Inflammatory macrophage (primary cell): ENCODE measurements at regions not wholly inside any gene's neighbourhood (a gene's known extent, or its start where the extent isn't known, plus 50 kb on each side); places are given as distances from the start of the nearest gene placed in this dataset.

Experiments used
- DNase-seq, 2 donors: peaks; one replicate each; pipeline ENCODE4 v3.0.0-alpha.2; 2020 to 2022

DNA sequence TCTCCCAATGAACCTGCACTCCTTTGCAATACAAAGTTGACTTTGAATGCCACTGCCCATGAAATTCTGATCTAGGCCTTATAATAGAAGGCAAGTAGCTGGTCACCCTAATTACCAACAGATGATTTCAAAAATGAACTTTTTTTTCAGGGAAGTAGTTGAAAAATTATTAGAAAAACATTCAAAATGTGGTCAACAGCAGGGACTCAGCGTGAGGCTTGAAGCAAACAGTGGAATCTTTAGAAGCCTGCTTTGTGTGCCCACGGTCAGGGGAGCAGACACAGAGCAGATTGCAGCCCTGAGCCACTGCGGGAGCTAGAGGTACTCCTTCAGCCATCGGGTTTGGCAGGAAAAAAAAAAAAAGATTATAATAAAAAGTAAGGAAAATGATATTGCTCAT is 87.1 kb upstream of the HEY2 start:
- no peak for DNase-seq

DNA sequence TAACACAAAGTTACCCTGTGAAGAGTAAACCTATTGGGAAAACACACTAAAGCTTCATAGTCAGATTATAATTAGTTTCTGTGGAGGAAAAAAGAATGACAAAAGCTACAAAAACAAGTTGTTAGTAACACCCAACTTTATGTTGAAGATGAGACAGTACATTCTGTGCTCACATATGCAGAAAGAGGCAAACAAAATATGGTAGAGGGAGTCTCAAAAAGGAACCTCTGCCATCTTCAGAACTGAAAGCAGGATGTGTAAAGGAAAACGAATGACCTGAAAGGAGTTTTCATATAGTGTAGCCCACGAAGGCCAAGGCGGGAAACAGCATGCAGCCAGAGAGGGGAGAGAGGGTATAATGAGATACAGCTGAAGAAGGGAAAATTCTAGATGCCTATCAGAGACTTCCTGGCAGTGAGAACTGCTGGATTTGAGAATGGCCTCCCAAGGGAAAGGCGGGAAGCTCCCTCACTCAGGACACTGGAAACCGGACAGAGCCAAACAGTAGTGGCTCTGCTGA is 84.1 kb upstream of the HEY2 start:
- no peak for DNase-seq

DNA sequence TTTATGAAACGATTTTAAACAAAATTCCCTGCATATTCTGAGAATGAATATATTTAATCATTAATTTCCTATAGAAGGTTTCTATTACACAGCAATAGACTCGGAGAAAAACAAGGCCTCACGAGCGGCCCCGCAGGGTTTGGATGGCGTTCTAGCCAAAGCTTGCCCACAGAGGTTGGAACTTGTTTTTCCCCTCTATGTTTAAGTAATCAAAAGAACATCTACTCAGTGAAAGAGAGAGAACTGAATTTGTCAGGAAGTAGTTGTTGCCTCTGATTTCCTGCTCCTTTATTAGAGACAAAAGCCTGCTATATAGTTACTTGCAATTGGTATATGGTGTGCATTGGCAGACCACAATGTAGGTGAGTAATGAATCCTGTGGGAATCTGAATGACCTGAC is 82.1 kb upstream of the HEY2 start:
- DNase-seq: no peak

DNA sequence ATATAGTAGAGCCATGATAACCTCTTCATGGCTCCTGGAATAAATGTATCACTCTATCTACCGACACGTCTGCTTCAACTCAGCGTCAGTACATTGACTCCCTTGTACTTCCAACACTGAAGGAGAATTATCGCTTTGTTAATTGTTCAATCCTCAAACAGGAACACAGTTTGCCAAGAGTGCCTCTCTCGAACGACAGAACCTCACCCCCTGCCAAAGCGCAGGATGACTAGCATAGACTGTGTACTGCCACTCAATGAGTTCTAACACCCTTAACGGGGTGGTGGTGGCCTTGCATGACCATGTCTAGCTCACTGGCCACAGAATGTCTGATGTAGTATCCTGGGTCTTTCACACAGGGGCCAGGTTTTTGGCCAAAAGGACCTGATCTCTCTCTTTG is 81.4 kb upstream of the HEY2 start:
- DNase-seq: no peak

DNA sequence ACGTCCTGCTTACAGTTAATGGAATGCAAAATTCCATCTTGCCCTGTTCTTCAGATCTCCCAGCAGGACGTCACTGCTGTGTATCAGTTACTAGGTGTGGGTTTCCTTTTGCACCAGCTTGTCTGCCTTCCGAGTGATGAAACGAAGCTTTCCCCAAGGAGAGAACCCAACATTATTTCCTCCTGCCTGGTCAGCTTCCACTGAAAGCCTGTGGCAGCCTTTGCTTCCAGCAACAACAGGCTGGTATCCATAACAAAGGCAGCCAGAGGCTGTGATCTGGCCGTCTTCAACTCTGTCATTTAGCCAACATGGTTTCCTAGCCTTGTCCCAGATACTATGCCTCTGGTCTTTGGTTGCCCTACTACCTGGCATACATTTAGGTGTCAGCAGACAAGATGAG is 78.9 kb upstream of the HEY2 start:
- DNase-seq: no peak

DNA sequence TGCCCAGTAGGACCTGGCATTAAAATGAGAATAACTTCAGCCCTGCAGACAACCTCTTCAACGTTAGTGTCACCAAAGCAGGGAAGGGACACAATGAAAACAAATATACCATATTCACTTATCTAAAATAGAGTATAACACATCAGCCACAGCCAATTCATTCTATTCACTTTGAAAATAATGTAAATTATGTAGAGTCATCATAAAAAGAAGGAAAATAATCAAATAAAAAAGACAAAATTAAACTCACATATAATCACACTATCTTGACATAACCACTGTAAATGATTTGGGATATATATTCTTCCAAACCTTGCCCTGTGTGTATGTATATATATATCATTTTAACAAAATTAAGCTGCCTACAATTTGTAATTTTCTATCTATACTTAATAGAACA is 78.1 kb upstream of the HEY2 start:
- no peak for DNase-seq

DNA sequence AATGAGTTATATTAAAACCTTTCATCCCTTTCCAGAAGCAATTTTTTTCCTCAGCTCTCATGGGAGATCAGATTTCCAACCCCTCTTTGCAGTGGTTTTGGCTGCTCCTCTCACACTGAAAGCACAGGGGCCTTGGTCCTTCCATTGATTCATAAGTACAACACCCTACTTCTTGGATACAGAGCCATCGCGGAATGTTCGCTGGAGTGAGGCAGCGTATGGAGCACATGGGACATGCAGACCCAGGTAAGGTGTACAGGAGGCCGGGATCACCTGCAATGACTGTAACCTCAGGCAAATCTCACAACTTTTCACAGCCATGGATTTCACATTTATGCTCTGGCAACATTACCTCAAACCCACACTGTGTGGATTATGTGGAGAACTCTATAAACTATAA is 75.2 kb upstream of the HEY2 start:
- no peak for DNase-seq

DNA sequence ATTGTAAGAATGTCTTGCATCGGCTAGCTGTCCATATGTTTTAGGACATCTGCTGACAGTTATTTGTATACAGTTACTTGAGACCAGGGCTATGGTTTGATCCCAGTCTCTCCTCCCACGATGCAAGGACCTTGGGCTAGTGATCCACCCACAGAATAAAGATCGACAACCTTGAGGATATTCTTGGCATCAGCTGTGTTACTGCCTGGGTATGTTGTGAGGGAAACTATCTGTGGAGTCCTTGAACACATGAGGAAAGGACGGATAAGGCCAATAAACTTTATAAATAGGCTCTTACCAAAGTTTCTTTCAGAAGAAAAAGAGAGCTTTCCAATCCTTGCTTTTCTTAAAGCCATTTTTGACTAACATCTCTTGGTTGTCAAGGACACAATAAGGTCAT is 70.8 kb upstream of the HEY2 start:
- DNase-seq: no peak

DNA sequence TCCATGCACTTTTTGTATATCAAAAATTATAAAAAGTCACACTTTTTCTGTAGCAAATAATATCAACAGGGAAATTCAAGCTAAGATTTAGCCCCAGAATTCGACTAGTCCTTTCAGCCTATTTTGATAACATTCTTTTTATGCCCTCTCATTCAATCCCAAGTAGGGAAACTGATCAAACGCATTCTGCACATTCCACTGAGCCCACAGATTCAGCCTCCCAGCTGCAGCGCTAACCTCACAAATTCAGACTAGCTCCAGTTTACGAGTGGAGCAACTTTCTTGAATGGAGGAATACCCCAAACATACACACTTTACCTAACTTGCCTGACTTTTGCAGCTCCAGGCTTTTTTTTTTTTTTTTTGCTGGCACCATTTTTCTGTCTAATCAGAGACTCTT is 70.3 kb upstream of the HEY2 start:
- DNase-seq: no peak

DNA sequence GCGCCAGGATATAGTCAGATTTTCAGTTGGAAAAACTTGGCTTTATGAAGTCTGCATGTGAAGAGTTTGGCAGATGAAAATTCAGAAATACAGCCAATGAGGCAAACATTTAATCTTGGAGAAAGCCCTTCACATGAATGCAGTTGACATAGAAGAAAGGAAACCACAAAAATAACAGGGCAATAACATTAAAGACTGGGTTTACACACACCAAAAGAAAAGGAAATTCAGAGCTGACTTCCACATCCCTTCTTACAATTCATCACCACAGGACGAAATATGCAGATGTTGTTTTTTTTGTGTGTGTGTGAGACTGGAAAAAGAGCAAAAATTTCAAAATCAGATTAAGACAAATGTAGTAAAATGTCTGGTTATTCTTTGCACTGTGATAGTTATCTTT is 69.8 kb upstream of the HEY2 start:
- DNase-seq: no peak

DNA sequence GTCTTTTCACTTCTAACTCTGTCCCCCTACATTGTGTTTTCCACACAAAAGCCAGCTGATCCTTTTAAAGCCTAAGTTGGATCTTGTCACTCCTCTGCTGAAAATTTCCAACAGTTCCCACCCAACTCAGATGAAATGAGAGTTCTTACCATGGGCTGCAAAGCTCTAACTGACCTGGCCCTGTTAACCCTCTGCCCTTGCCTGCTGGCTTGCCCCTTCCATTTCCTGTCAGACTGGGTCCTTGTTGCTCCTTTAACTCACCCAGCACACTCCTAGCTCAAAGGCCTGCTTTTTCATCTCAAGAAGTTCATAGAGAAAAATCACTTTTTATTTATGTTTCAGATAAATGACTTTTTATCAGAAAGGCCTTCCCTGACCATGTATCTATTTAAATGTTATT is 66.5 kb upstream of the HEY2 start:
- DNase-seq: no peak

DNA sequence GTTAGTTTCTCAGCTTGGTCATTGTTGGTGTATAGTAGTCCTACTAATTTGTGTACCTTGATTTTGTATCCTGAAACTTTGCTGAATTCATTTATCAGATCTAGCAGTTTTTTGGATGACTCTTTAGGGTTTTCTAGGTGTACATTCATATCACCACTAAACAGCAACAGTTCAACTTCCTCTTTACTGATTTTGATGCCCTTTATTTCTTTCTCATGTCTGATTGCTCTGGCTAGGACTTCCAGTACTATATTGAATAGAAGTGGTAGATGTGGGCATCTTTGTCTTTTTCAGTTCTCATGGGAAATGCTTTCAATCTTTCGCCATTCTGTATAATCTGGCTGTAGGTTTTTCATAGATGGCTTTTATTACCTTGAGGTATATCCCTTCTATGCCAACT is 61.3 kb upstream of the HEY2 start:
- no peak for DNase-seq

DNA sequence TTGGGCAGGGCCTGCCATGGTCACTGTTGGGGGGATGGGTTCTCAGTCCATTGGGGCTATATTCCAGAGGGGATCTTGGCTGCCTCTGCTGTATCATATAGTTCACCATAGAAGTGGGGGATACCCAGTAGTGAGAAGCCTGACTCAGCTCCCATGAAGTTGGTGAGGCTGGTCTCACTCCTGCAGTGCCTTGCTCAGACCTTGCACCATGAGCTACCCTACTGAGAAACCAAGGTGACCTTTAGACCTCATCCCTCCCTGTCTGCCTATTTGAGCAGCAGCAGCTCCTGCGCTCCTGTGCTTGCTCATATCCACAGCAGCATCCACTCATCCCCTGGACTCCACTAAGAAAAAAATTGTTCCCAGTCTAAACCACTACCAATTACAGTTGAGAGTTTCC is 56.0 kb upstream of the HEY2 start:
- DNase-seq: no peak

DNA sequence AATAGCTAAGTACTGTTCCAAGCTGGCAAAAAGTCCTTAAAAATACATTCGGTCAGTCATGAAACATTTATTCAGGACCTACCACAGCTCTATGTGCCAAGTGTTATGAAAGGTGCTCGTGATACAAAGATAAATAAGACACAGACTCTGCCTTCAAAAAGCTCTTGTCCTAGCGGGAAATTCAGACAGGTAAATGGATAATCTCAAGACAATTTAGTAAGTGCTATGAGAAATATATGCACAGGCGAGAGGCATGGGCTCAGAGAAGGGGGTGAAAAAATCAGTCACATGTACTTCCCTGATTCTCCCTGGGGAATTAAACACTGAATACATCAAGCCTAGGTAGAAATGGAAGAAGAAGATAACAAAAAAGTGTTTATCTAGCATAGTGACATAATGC is 49.8 kb upstream of the HEY2 start:
- no peak for DNase-seq
